ENCODE measurements at regions not wholly inside any gene's neighbourhood (a gene's known extent, or its start where the extent isn't known, plus 50 kb on each side); places are given as distances from the start of the nearest gene placed in this dataset.

DNA sequence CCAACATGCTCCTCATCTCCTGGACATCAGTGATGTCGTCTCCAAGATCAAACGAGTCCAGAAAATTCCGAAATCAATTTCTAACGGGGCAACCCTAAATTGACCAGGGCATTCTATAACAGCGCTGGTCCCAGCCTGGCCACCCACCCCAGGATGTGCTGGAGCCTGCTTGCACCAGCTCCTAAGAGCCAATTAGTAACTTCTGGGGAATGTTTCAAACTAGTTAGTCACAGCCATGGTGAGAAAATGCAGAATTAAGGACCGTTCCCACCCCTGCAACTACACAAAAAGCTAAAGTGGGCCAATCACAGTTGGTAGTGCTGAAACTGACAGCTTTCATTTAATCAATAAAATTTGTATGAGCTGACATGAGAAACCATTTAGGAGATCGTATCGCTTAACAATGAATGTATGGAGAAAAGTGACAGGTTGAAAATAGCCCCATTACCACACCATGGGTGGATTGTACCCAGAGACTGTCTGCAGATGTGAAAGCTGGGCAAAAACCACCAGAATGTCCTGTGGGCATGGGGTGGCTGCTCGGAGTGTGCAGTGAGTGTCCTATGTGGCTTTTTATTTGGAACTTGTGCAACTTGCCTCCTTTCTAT lies 165.7 kb upstream of the AFDN start:
- TF ChIP-seq, protein P1, sequence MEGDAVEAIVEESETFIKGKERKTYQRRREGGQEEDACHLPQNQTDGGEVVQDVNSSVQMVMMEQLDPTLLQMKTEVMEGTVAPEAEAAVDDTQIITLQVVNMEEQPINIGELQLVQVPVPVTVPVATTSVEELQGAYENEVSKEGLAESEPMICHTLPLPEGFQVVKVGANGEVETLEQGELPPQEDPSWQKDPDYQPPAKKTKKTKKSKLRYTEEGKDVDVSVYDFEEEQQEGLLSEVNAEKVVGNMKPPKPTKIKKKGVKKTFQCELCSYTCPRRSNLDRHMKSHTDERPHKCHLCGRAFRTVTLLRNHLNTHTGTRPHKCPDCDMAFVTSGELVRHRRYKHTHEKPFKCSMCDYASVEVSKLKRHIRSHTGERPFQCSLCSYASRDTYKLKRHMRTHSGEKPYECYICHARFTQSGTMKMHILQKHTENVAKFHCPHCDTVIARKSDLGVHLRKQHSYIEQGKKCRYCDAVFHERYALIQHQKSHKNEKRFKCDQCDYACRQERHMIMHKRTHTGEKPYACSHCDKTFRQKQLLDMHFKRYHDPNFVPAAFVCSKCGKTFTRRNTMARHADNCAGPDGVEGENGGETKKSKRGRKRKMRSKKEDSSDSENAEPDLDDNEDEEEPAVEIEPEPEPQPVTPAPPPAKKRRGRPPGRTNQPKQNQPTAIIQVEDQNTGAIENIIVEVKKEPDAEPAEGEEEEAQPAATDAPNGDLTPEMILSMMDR (IDR thresholded peaks at IDR 0.05; ENCODE audit: poor library complexity) = no peak
- no peak for TF ChIP-seq EZH2 (IDR thresholded peaks at IDR 0.05; ENCODE audit: borderline replicate concordance)

Measured in hepatocyte (in vitro differentiated cells).